Memory B cell (primary cell): ENCODE measurements at regions not wholly inside any gene's neighbourhood (a gene's known extent, or its start where the extent isn't known, plus 50 kb on each side); places are given as distances from the start of the nearest gene placed in this dataset.

Experiments used
- ATAC-seq: fragments of 150-1000 bp; cut with Tn5 transposase; 2 replicates; pipeline ENCODE4 v1.10.0; 2021; ENCODE audit warnings: low read depth, mild to moderate bottlenecking, moderate library complexity
- DNase-seq, 2 donors: peaks; one replicate each; pipeline ENCODE4 v3.0.0; 2022; ENCODE audit warnings: low spot score in 2 of 2
- H3K27ac Mint-ChIP-seq: one replicate; pipeline ENCODE4 v1.8.0; 2022; ENCODE audit warnings: mild to moderate bottlenecking, moderate library complexity, mixed read lengths
- H3K27me3 Mint-ChIP-seq: one replicate; pipeline ENCODE4 v1.8.0; 2022; ENCODE audit warnings: mixed read lengths
- H3K36me3 Mint-ChIP-seq: one replicate; pipeline ENCODE4 v1.8.0; 2022; ENCODE audit warnings: mild to moderate bottlenecking, mixed read lengths
- H3K4me1 Mint-ChIP-seq: one replicate; pipeline ENCODE4 v1.8.0; 2022; ENCODE audit warnings: mixed read lengths
- H3K4me3 Mint-ChIP-seq: one replicate; pipeline ENCODE4 v1.8.0; 2022; ENCODE audit warnings: mild to moderate bottlenecking, moderate library complexity, mixed read lengths
- H3K9me3 Mint-ChIP-seq: one replicate; pipeline ENCODE4 v1.8.0; 2022; ENCODE audit warnings: mixed read lengths

DNA sequence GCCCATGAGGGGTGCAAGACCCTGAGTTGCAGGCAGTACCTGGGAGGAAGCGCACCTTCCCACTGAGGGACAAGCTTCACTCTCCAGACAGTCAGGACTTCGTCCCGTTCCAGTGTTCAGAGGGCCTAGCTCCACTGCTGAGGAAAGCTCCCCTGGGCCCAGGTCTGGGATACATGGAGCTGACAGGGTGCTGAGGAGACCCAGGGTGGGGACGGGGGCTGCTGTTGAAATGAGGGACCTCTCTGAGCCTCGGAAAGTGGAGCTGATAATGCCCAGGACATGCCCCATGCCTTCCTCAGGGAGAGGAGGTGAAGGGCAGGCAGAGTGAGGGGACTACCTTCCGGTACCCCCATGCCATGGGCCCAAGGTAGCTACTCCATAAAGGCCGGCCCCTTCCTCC lies 169.2 kb upstream of the MYCN start:
- Mint-ChIP-seq H3K4me1 (no peaks in the 10 kb centered on the region), H3K27me3 (peaks cover 5% of the 10 kb centered on the region), H3K4me3 (no peak overlapping the region), H3K27ac (no peak overlapping the region), H3K36me3 (no peaks in the 10 kb centered on the region), H3K9me3 (no peaks in the 10 kb centered on the region)
- DNase-seq, result no peak
- no peak for ATAC-seq

DNA sequence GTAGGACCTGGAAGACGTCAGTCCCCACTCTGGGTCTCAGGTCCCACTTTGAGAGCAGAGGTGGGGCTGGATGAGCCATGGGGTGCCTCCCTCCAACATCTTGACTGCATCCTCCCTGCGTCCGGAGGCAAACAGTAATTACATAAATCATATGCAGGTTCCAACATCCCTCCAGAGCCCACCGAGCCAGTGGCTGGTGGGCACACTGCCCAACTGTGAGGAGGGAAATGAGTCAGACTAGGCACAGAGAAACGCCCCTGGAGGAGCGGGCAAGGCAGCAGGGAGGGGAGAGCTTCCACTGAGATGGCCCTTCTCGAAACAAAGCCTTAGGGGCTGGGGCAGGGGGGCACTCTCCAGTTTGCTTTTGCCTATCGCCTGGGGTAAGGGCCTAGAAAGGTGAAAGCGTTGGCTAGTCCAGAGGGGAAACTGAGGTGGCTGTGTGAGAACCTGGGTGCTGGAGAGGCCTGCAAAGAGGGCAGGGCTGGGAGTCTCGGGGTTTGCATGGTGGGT lies 168.2 kb upstream of the MYCN start:
- no peak overlapping the region for H3K27ac Mint-ChIP-seq
- no peaks in the 10 kb centered on the region for H3K4me1 Mint-ChIP-seq
- no peaks in the 10 kb centered on the region for H3K36me3 Mint-ChIP-seq
- peaks cover 5% of the 10 kb centered on the region for H3K27me3 Mint-ChIP-seq
- DNase-seq (no peak), ATAC-seq (no peak)
- no peak overlapping the region for H3K4me3 Mint-ChIP-seq
- no peaks in the 10 kb centered on the region for H3K9me3 Mint-ChIP-seq

DNA sequence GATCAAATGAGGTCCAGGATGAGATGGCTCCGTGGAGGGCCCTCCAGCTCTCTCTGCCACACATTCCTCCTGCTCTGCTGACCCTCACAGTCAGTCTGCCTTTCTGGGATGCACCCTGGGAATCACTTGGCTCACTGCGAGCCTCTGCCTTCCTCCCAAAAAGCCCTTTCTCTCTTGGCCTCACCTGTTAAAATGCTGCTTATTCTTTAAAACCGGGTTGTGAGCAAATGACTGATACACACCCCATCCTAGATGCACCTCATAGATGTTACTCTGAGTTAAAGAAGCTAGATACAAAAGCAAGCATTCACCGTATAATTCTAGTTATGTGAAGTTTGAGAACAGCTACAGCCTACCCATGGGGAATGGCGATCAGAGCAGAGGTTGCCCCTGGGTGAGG lies 167.7 kb upstream of the MYCN start:
- DNase-seq (no peak), ATAC-seq (no peak)
- Mint-ChIP-seq H3K4me1 (no peaks in the 10 kb centered on the region), H3K27ac (no peak overlapping the region), H3K27me3 (peaks cover 4% of the 10 kb centered on the region), H3K36me3 (no peaks in the 10 kb centered on the region), H3K9me3 (no peaks in the 10 kb centered on the region), H3K4me3 (no peak overlapping the region)

DNA sequence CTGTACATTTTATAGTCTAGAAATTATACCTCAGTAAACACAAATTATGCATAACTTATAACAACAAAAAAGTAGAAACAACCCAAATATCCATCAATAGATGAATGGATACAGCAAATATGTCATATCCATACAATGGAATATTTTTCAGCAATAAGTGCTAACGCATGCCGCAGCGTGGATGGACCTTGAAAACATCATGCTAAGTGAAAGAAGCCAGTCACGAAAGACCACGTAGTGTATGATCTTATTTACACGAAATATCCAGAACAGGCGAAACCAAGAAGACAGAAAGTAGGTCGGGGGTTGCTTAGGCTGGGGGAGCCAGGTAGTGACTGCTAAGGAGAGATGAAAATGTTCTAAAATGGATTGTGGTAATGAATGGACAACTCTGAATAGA lies 167.1 kb upstream of the MYCN start:
- H3K9me3 Mint-ChIP-seq, result no peaks in the 10 kb centered on the region
- H3K27ac Mint-ChIP-seq, result no peak overlapping the region
- ATAC-seq (no peak), DNase-seq (no peak)
- no peaks in the 10 kb centered on the region for H3K36me3 Mint-ChIP-seq
- H3K4me1 Mint-ChIP-seq, result no peaks in the 10 kb centered on the region
- no peaks in the 10 kb centered on the region for H3K27me3 Mint-ChIP-seq
- H3K4me3 Mint-ChIP-seq, result no peak overlapping the region

DNA sequence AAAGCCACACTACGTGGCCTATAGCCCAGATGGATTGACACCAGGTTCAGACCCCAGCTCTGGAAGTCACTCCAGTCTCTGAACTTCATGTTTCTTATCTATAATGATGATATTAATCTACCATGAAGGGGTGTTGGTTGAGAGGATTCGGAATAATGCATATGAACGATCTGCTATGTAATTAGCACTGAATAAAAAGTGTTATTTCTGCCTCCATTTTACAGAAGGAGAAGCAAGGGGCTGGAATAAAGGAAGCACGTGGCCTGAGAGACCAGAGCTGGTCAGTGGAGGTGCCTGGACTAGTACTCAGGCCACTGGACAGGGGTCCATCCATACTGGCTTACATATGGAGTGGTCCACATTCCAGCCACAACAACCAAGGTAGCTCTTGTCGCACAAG lies 166.5 kb upstream of the MYCN start:
- H3K27ac Mint-ChIP-seq, result no peak overlapping the region
- no peak overlapping the region for H3K4me3 Mint-ChIP-seq
- no peaks in the 10 kb centered on the region for H3K27me3 Mint-ChIP-seq
- no peaks in the 10 kb centered on the region for H3K4me1 Mint-ChIP-seq
- H3K9me3 Mint-ChIP-seq, result no peaks in the 10 kb centered on the region
- ATAC-seq, result no peak
- H3K36me3 Mint-ChIP-seq, result no peaks in the 10 kb centered on the region
- no peak for DNase-seq

DNA sequence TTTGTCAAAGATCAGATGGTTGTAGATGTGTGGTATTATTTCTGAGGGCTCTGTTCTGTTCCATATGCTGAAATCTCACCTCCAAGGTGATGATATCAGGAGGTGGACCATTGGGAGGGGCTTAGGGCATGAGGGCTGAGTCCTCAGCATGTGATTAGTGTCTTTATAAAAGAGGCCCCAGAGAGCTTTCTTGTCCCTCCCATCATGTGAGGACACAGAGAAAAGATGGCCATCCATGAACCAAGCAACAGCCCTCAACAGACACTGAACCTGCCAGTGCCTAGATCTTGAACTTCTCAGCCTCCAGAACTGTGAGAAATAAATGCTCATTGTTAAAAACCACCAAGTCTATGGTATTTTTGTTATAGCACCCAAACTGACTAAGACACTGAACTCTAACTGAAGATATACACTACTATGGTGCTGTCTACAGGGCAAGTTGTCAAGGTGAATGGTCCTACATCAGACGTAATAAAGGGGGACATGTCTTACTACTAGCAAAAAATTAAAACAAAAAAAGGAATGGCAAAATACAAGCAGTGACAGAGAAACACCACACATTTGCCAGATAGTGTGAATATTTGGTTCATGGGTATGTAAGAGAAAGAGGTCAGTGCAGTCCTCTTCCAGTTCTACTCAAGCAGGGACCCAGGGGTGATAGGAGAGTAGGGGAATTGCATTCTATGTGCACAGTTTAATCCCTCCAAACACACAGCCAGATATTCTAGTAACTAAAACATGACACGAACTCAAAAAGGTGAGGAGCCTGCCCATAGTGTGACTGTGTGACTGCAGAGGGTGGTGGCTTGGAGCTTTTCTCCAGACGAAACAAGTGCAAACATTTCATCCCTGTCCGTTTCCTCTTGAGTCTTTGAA lies 164.4 kb upstream of the MYCN start:
- no peak overlapping the region for H3K27ac Mint-ChIP-seq
- no peak for ATAC-seq

DNA sequence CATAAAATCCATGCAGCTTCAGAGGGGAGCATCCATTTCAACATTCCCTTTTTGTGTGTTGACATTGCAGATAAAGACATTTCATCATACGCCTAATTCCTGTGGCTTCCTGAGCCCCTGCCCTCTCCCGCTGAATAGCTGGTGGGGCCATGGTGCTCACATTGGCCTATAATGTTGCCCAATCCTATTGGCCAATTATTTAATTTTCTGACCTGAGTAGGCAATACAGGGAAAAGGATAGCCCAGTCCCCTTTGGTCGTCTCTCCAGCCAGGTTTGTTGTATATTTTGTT lies 163.8 kb upstream of the MYCN start:
- Mint-ChIP-seq H3K9me3 (peaks cover 2% of the 10 kb centered on the region), H3K27ac (no peak overlapping the region), H3K27me3 (peaks cover 5% of the 10 kb centered on the region), H3K4me3 (no peak overlapping the region), H3K4me1 (no peaks in the 10 kb centered on the region), H3K36me3 (no peaks in the 10 kb centered on the region)
- ATAC-seq (no peak), DNase-seq (no peak)

More for the DNA sequence above, 164.4 kb upstream of the MYCN start:
- no peak overlapping the region for H3K4me3 Mint-ChIP-seq
- H3K9me3 Mint-ChIP-seq, result peaks cover 2% of the 10 kb centered on the region
- H3K36me3 Mint-ChIP-seq, result no peaks in the 10 kb centered on the region
- no peaks in the 10 kb centered on the region for H3K4me1 Mint-ChIP-seq
- H3K27me3 Mint-ChIP-seq, result peaks cover 4% of the 10 kb centered on the region
- no peak for DNase-seq

DNA sequence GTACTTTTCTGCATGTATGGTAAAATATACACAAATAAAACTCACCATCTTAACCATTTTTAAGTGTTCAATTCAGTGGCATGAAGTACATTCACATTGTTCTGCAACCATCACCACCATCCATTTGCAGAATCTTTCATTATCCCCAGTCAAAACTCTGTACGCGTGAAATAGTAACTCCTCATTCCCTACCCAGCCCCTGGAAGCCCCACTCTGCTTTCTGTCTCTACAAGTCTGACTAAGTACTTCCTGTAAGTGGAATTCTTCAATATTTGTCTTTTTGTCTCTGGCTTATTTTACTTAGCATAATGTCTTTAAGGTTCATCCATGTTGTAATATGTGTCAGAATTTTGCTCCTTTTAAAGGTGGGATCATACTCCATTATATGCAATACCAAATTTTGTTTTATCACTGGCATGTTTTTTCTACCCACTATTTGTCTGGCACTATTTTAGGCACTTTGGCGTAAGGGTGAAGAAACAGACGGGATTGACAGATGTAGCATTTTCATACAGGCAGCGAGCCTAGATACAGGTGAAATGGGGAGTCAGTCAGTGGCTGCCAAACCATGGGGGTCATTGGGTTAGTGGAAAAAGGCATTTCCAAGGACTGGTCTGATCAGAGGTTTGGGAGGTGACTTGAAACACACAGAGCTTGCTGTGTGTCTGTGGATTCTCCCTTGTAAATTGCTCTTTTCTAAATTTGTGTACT lies 163.2 kb upstream of the MYCN start:
- ATAC-seq (no peak), DNase-seq (no peak)
- no peaks in the 10 kb centered on the region for H3K4me1 Mint-ChIP-seq
- H3K9me3 Mint-ChIP-seq, result peaks cover 2% of the 10 kb centered on the region
- peaks cover 5% of the 10 kb centered on the region for H3K27me3 Mint-ChIP-seq
- H3K27ac Mint-ChIP-seq, result no peak overlapping the region
- H3K4me3 Mint-ChIP-seq, result no peak overlapping the region
- no peaks in the 10 kb centered on the region for H3K36me3 Mint-ChIP-seq

DNA sequence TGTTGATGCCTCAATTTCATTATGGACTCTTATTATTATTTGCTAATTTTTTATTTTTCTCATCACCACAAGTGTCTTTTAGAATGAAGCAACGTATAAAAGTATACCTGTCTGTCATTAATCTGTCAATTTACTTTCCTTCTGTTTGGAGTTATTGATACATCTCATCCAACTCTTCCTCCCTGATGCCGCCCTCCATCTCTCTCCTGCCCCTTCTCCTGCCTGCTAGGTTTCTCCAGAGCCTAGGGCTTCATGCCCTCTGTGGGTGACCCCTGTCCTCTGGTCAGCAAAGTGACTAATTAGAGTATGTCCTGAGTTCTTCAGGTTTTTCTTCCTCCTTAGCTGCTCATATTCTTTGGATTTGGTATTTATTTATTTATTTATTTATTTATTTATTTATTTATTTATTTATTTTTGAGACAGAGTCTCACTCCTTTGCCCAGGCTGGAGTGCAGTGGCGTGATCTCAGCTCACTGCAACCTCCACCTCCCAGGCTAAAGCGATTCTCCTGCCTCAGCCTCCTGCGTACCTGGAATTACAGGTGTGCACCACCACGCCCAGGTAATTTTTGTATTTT lies 162.5 kb upstream of the MYCN start:
- H3K27ac Mint-ChIP-seq, result no peak overlapping the region
- H3K4me1 Mint-ChIP-seq, result no peaks in the 10 kb centered on the region
- no peak overlapping the region for H3K4me3 Mint-ChIP-seq
- DNase-seq (no peak), ATAC-seq (no peak)
- no peaks in the 10 kb centered on the region for H3K36me3 Mint-ChIP-seq
- H3K9me3 Mint-ChIP-seq, result peaks cover 2% of the 10 kb centered on the region
- peaks cover 5% of the 10 kb centered on the region for H3K27me3 Mint-ChIP-seq

DNA sequence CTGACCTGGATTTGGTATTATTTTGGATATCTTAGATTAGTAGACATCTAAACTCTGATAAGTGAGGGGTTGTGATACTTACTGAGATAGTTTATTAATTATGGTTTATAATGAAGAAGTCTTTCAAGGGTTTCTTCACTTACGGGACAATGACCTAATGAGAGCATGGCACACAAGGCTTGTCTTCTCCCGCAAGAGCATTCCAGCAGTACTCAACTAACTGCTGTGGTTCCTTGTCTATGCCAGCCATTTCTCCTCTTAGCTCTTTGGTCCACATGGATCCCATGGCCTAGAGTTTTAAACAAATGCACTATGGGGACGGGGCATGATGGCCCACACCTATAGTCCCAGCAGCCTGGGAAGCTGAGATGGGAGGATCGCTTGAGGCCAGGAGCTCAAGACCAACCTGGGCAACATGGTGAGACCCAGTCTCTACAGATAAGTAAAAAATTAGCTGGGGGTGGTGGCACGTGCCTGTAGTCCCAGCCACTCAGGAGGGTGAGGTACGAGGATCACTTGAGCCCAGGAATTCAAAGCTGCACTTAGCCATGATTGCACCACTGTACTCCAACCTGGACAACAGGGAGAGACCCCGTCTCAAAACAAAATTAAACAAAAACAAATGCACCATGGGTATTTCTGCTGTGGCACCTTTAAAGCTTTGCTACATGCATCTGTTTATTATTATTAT lies 161.7 kb upstream of the MYCN start:
- Mint-ChIP-seq H3K4me1 (no peaks in the 10 kb centered on the region), H3K9me3 (peaks cover 2% of the 10 kb centered on the region), H3K27ac (no peak overlapping the region), H3K27me3 (peaks cover 5% of the 10 kb centered on the region), H3K4me3 (no peak overlapping the region), H3K36me3 (no peaks in the 10 kb centered on the region)
- ATAC-seq (no peak), DNase-seq (no peak)

DNA sequence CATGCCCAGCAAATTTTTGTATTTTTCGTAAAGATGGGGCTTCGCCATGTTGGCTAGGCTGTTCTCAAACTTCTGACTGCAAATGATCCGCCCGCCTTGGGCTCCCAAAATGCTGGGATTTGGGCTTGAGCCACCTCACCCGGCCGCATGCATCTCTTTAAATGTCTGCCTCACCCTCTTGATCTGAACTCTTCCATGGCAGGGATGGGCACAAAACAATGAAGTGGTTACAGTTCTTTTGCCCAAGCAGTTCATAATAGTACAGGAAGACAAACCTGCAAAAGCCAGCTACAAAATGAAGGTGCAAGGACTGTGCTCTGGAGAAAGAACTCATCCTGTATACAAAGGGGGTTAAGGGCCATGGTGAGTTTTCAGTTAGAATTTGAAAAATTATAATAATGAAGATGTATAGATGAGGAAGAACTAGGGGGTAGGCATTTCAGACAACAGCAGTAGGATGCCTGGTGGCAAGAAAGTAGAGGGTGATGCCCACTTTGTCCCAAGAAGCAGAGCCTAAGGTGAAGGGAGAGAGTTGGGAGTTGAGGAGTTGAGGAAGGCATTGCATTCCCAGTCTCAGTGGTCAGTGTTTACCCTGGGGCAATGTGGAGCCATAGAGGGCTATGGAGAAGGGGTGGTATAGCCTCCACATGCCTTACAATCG lies 160.8 kb upstream of the MYCN start:
- ATAC-seq (no peak), DNase-seq (no peak)
- no peaks in the 10 kb centered on the region for H3K4me1 Mint-ChIP-seq
- H3K27me3 Mint-ChIP-seq, result peaks cover 5% of the 10 kb centered on the region
- no peak overlapping the region for H3K4me3 Mint-ChIP-seq
- no peak overlapping the region for H3K27ac Mint-ChIP-seq
- H3K9me3 Mint-ChIP-seq, result peaks cover 2% of the 10 kb centered on the region
- H3K36me3 Mint-ChIP-seq, result no peaks in the 10 kb centered on the region

DNA sequence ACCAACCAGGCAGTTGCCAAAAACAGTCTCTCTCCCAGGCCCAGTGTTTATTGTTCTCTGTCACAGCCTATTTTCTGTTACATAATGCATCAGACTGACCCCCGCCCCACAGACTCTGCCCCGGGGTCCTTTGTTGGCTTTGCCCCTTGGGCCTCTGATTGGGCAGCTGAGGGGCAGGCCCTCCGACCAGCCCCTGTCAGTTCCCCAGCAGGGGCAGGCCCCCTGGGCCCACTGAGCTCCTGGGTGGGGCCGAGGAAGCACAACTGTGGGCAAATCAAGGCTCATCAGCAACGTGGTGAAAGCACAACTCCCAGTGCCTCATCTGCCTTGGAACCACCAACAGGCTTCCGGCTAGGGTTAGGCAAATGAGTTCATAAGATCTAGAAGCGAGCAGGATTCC lies 160.1 kb upstream of the MYCN start:
- Mint-ChIP-seq H3K9me3 (peaks cover 2% of the 10 kb centered on the region), H3K27ac (no peak overlapping the region), H3K4me3 (no peak overlapping the region), H3K4me1 (no peaks in the 10 kb centered on the region), H3K27me3 (peaks cover 5% of the 10 kb centered on the region), H3K36me3 (no peaks in the 10 kb centered on the region)
- ATAC-seq, result no peak
- DNase-seq, result no peak

DNA sequence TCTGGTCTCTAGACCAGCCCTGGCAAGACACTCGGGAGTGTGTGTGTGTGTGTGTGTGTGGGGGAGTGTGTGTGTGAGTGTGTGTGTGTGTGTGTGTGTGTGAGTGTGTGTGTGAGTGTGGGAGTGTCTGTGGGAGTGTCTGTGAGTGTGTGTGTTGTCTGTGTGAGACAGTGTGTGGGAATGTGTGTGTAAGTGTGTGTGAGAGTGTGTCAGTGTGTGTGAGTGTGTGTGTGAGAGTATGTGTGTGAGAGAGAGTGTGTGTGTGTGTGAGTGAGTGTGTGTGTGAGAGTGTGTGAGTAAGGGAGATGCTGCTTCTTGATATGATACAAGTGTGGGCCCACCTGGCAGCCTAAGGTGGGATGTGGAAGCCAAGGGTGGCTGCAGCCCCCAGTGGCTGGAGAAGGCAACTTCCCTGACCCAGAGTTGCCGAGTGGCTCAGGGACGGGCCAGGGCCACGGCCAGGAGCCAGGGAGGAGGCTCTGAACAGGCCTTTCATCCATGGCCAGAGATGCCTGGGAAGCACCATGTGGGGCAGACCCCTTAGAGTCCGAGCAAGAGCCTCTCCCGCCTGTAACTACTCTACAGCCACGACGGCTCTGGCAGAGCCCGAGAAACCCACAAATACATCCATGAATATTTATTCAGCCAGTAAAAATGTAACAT lies 159.3 kb upstream of the MYCN start:
- no peaks in the 10 kb centered on the region for H3K36me3 Mint-ChIP-seq
- H3K4me3 Mint-ChIP-seq, result no peak overlapping the region
- H3K4me1 Mint-ChIP-seq, result no peaks in the 10 kb centered on the region
- peaks cover 5% of the 10 kb centered on the region for H3K27me3 Mint-ChIP-seq
- no peak for DNase-seq
- H3K27ac Mint-ChIP-seq, result no peak overlapping the region
- ATAC-seq, result no peak
- peaks cover 2% of the 10 kb centered on the region for H3K9me3 Mint-ChIP-seq
